Tibial nerve (tissue), 4 donors: ENCODE measurements at regions not wholly inside any gene's neighbourhood (a gene's known extent, or its start where the extent isn't known, plus 50 kb on each side); places are given as distances from the start of the nearest gene placed in this dataset.

Experiments used
- DNase-seq, 2 donors: peaks; one replicate each; pipeline ENCODE4 v3.0.0-alpha.2; 2019; ENCODE audit warnings: low spot score in 2 of 2
- H3K27ac ChIP-seq, 4 donors: fragments of 200-600 bp; sonication (generic) in 3 of 4; one replicate each; pipeline ENCODE4 v1.5.1; 2017 to 2019; ENCODE audit warnings: mild to moderate bottlenecking in 1 of 4
- H3K27me3 ChIP-seq, 2 donors: fragments of 200-600 bp; sonication (generic) in 1 of 2; one replicate each; pipeline versions ENCODE4 v1.5.1 to v1.6.0; 2017 to 2019
- H3K36me3 ChIP-seq, 3 donors: fragments of 200-600 bp; sonication (generic); one replicate each; pipeline ENCODE4 v1.5.1; 2018 to 2019
- H3K4me1 ChIP-seq, 4 donors: fragments of 200-600 bp; sonication (generic) in 3 of 4; one replicate each; pipeline ENCODE4 v1.5.1; 2017 to 2019
- H3K4me3 ChIP-seq, 4 donors: fragments of 200-600 bp; sonication (generic) in 3 of 4; one replicate each; pipeline ENCODE4 v1.5.1; 2017 to 2019; ENCODE audit warnings: mild to moderate bottlenecking in 1 of 4, moderate library complexity in 1 of 4
- H3K9me3 ChIP-seq, 4 donors: fragments of 200-600 bp; sonication (generic) in 3 of 4; one replicate each; pipeline ENCODE4 v1.5.1; 2017 to 2019
- EP300 ChIP-seq, 2 donors: sonication (generic); formaldehyde crosslinking; IDR thresholded peaks; one replicate each; pipeline ENCODE4 v1.6.1; 2017; ENCODE audit warnings: antibody characterized with exemption in 2 of 2, mild to moderate bottlenecking in 1 of 2
- POLR2A ChIP-seq, 2 donors: fragments of 450-650 bp; IDR thresholded peaks; one replicate each; pipeline ENCODE4 v1.6.1; 2017; ENCODE audit warnings: antibody characterized with exemption in 2 of 2, mild to moderate bottlenecking in 2 of 2, moderate library complexity in 2 of 2
- WGBS, 2 donors: methylation state at CpG; one replicate each; pipeline ENCODE4 v1.1.5; 2018; 5-methylcytosine and 5-hydroxymethylcytosine counted together
- TF ChIP-seq, protein P1 (sequence below), 5 experiments: fragments of 200-600 bp in 3 of 5; fragments of 450-650 bp in 2 of 5; sonication (generic) in 3 of 5; IDR thresholded peaks; one replicate each; pipeline ENCODE4 v1.5.1; 2016 to 2019; ENCODE audit warnings: antibody characterized with exemption in 5 of 5, mild to moderate bottlenecking in 3 of 5, moderate library complexity in 2 of 5

DNA sequence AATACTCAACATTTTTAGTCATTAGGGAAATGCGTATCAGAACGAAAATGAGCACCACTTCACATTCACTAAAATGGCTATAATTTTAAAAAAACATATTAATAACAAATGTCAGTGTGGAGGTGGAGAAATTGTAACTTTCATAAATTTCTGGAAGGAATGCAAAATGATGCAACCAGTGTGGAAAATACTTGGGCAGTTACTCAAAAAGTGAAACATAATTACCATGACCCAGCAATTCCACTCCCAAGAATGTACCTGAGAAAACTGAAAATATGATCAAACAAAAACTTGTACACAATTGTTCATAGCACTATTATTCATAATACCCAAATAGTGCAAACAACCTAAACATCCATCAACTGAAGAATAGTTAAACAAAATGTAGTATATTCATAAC lies 76.1 kb upstream of the FAM241A start:
- no peak for TF ChIP-seq EP300 (IDR thresholded peaks at IDR 0.05)
- no peak for TF ChIP-seq POLR2A (IDR thresholded peaks at IDR 0.05)
- TF ChIP-seq, protein P1, sequence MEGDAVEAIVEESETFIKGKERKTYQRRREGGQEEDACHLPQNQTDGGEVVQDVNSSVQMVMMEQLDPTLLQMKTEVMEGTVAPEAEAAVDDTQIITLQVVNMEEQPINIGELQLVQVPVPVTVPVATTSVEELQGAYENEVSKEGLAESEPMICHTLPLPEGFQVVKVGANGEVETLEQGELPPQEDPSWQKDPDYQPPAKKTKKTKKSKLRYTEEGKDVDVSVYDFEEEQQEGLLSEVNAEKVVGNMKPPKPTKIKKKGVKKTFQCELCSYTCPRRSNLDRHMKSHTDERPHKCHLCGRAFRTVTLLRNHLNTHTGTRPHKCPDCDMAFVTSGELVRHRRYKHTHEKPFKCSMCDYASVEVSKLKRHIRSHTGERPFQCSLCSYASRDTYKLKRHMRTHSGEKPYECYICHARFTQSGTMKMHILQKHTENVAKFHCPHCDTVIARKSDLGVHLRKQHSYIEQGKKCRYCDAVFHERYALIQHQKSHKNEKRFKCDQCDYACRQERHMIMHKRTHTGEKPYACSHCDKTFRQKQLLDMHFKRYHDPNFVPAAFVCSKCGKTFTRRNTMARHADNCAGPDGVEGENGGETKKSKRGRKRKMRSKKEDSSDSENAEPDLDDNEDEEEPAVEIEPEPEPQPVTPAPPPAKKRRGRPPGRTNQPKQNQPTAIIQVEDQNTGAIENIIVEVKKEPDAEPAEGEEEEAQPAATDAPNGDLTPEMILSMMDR (IDR thresholded peaks at IDR 0.05): no peak
- H3K9me3 ChIP-seq: peaks cover 0 to 9% (median 0%) of the 10 kb centered on the region in 4 donors
- H3K36me3 ChIP-seq: no peaks in the 10 kb centered on the region
- no peak overlapping the region for H3K4me3 ChIP-seq
- 85 to 90% methylated on average over 2 of the region's 2 CpGs for WGBS, 2 donors
- H3K27ac ChIP-seq: no peak overlapping the region
- no peak for DNase-seq
- H3K4me1 ChIP-seq: no peaks in the 10 kb centered on the region
- no peaks in the 10 kb centered on the region for H3K27me3 ChIP-seq

DNA sequence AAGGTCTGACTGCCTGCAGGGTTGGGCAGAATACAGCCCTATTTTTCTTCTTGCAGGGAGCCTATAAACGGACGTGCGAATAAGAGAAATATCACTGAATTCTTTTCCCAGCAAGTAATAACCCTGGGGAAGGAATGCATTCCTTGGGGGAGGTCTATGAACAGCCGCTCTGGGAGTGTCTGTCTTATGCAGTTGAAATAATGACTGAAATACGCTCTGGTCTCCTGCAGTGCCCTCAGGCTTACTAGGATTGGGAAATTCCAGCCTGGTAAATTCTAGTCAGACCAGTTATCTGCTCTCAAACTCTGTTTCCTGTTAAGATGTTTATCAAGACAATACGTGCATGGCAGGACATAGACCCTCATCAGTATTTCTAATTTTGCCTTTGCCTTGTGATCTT lies 72.1 kb upstream of the FAM241A start:
- 69 to 76% methylated on average over 6 of the region's 6 CpGs for WGBS, 2 donors
- Histone ChIP-seq H3K9me3 (peaks cover 0 to 9% (median 0%) of the 10 kb centered on the region in 4 donors), H3K36me3 (no peaks in the 10 kb centered on the region), H3K4me1 (no peaks in the 10 kb centered on the region), H3K27me3 (no peaks in the 10 kb centered on the region), H3K27ac (no peak overlapping the region), H3K4me3 (no peak overlapping the region)
- no peak for DNase-seq
- TF ChIP-seq POLR2A (IDR thresholded peaks at IDR 0.05): no peak
- TF ChIP-seq, protein P1 (IDR thresholded peaks at IDR 0.05): no peak
- no peak for TF ChIP-seq EP300 (IDR thresholded peaks at IDR 0.05)

DNA sequence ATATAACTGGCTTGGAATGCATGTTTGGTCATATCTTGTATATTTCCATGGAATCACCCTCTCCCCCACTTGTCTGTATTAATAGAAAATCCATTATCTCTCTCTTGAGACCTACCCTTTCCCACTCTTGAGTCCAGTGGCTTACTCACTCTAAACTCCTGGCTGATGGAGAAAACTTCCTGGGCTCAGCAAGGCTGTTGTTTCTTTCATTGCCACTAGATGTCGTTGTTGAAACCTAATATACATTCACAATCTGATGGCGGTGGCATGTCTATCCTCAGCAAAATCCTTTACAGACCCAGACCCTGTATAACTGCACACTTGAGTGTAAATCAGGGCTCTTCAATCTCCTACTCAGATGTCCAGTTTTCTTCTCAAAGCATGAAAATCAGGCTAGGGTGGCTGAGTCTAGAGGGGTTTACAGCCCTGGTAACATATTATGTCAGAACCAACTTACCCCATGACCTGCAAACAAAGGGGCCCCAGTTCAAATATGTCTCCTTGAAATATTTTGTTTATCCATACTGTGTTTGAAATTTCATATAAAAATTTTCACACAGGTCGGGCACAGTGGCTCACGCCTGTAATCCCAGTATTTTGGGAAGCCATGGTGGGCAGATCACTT lies 70.0 kb upstream of the FAM241A start:
- no peak overlapping the region for H3K4me3 ChIP-seq
- peaks cover 0 to 9% (median 0%) of the 10 kb centered on the region in 4 donors for H3K9me3 ChIP-seq
- TF ChIP-seq EP300 (IDR thresholded peaks at IDR 0.05) (no peak), POLR2A (IDR thresholded peaks at IDR 0.05) (no peak)
- TF ChIP-seq, protein P1 (IDR thresholded peaks at IDR 0.05): peak in 4 of 5 experiments; percentile 19 to 53 (median 33)
- H3K4me1 ChIP-seq: no peaks in the 10 kb centered on the region
- no peaks in the 10 kb centered on the region for H3K36me3 ChIP-seq
- peak in 1 of 2 donors; percentile 20 for DNase-seq
- no peaks in the 10 kb centered on the region for H3K27me3 ChIP-seq
- H3K27ac ChIP-seq: no peak overlapping the region
- 49 to 53% methylated on average over 4 of the region's 4 CpGs for WGBS, 2 donors

DNA sequence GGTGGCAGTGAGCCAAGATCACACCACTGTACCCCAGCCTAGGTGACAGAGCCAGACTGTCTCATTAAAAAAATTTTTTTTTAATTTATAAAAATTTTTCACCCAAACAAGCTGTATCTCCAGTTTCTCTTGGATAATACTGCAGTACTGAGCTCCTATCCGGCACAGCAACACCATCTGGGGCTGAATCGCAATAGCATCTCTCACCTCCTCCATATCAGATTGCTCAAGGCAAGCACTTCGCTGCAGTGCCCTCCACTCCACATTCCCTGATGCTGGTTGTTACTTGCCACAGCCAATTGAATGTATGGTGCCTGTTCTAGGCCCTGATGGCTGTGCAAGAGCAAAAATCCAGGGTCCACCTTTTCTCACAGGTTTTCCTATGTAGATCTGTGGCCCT lies 69.3 kb upstream of the FAM241A start:
- no peaks in the 10 kb centered on the region for H3K36me3 ChIP-seq
- no peak overlapping the region for H3K27ac ChIP-seq
- TF ChIP-seq, protein P1 (IDR thresholded peaks at IDR 0.05): no peak
- TF ChIP-seq EP300 (IDR thresholded peaks at IDR 0.05) (no peak), POLR2A (IDR thresholded peaks at IDR 0.05) (no peak)
- no peak for DNase-seq
- 83 to 86% methylated on average over 3 of the region's 3 CpGs for WGBS, 2 donors
- no peaks in the 10 kb centered on the region for H3K4me1 ChIP-seq
- H3K4me3 ChIP-seq: no peak overlapping the region
- peaks cover 0 to 9% (median 0%) of the 10 kb centered on the region in 4 donors for H3K9me3 ChIP-seq
- H3K27me3 ChIP-seq: no peaks in the 10 kb centered on the region

DNA sequence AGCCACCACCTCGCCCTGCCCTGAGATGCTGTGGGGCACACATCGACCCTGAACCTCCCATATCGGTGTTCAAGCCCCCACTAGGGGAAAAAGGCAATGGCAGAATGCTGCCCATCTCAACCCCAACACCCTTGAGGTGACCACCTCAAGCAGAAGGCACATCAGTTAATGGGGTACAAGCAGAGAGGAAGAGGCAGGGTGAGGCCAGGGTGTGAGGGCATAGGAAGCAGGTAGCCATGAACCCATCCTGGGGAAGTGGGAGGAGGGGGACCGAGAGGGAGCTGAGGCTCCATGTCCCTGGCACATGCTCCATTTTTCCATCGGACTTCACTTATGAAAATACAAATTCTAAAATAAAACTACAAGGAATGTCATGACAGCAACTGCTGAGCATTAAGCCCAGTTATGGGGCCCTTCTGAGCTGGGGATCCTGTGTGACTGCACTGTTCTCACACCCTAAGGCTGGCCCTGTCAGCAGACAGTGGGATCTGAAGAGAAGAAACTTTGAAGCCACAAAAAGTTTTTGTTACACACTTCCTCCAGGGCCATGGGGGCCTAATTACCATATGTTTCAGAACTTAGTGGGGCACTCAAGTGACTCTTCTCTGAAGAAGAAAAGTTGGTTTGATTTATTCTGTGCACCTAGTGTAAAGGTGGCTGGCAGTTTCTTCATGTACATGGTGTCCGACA lies 68.2 kb upstream of the FAM241A start:
- H3K27me3 ChIP-seq: no peaks in the 10 kb centered on the region
- TF ChIP-seq POLR2A (IDR thresholded peaks at IDR 0.05) (no peak), EP300 (IDR thresholded peaks at IDR 0.05) (no peak)
- TF ChIP-seq, protein P1 (IDR thresholded peaks at IDR 0.05): no peak
- 91 to 92% methylated on average over 6 of the region's 6 CpGs for WGBS, 2 donors
- H3K4me1 ChIP-seq: no peaks in the 10 kb centered on the region
- no peak overlapping the region for H3K4me3 ChIP-seq
- DNase-seq: no peak
- peaks cover 0 to 9% (median 0%) of the 10 kb centered on the region in 4 donors for H3K9me3 ChIP-seq
- no peak overlapping the region for H3K27ac ChIP-seq
- H3K36me3 ChIP-seq: no peaks in the 10 kb centered on the region
